Astrocyte (in vitro differentiated cells and primary cell): ENCODE measurements at regions not wholly inside any gene's neighbourhood (a gene's known extent, or its start where the extent isn't known, plus 50 kb on each side); places are given as distances from the start of the nearest gene placed in this dataset.

Experiments used
- CTCF ChIP-seq: IDR thresholded peaks from 2 replicates; pipeline ENCODE4 v1.5.1; 2011; ENCODE audit warnings: low read depth, mild to moderate bottlenecking, inconsistent platforms, low read length, moderate library complexity; ENCODE audit not compliant: insufficient read depth
- EZH2 ChIP-seq: IDR thresholded peaks from 2 replicates; pipeline ENCODE4 v1.6.1; 2012; ENCODE audit warnings: mild to moderate bottlenecking, low read length, inconsistent platforms; ENCODE audit not compliant: insufficient read depth

GRCh38 chr5:166834246-166834645, 1457.2 kb upstream of the WWC1 start:
- no peak for TF ChIP-seq CTCF
- no peak for TF ChIP-seq EZH2
